IMR-90 (cell line): ENCODE measurements at regions not wholly inside any gene's neighbourhood (a gene's known extent, or its start where the extent isn't known, plus 50 kb on each side); places are given as distances from the start of the nearest gene placed in this dataset.

ENCODE experiments used
- ATAC-seq: fragments of 200-7000 bp; cut with Tn5 transposase; 2 replicates; pipeline ENCODE4 v1.9.1; 2020; ENCODE audit warnings: low read depth, mild to moderate bottlenecking, moderate library complexity
- BruUV-seq: library from RNA; stranded (reverse); fragments of 400-500 nt; replicated peaks from 2 replicates; lab custom pipeline; 2021; lab: Mats Ljungman, UMichigan
- CTCF ChIA-PET: fragments of 300-600 bp; formaldehyde crosslinking; extraction: SDS; loops from one replicate; lab custom pipeline; 2021; ENCODE audit warnings: antibody characterized with exemption; lab: Yijun Ruan, JAX
- POLR2A ChIA-PET: fragments of 300-600 bp; sonication (Branson Sonifier 250); formaldehyde crosslinking; loops from one replicate; lab custom pipeline; 2022; ENCODE audit warnings: antibody characterized with exemption; ENCODE audit not compliant: unreplicated experiment; lab: Charles Lee
- DNase-seq: peaks from one replicate; pipeline ENCODE4 v3.0.0; 2013
- H2AFZ ChIP-seq: replicated peaks from 2 replicates; pipeline ENCODE3; 2013; ENCODE audit warnings: low read length, mild to moderate bottlenecking; ENCODE audit not compliant: poor library complexity
- H2AK5ac ChIP-seq: 2 replicates; pipeline ENCODE4 v1.6.1; 2013; ENCODE audit warnings: low read depth, low read length, inconsistent platforms
- H2AK9ac ChIP-seq: replicated peaks from 2 replicates; pipeline ENCODE3; 2013; ENCODE audit warnings: mild to moderate bottlenecking, low read depth, low read length, moderate library complexity; ENCODE audit not compliant: poor library complexity
- H2BK120ac ChIP-seq: 2 replicates; pipeline ENCODE4 v1.6.1; 2013; ENCODE audit warnings: low read depth, low read length, inconsistent platforms
- H2BK15ac ChIP-seq: 3 replicates; pipeline ENCODE4 v1.6.1; 2013; ENCODE audit warnings: low read depth, low read length, inconsistent platforms
- H2BK20ac ChIP-seq: 2 replicates; pipeline ENCODE4 v1.6.1; 2013; ENCODE audit warnings: low read depth, mild to moderate bottlenecking, inconsistent platforms, low read length, moderate library complexity
- H2BK5ac ChIP-seq: 2 replicates; pipeline ENCODE4 v1.6.1; 2013; ENCODE audit warnings: mild to moderate bottlenecking, low read depth, low read length, inconsistent platforms; ENCODE audit not compliant: poor library complexity, severe bottlenecking
- H3K14ac ChIP-seq: replicated peaks from 2 replicates; pipeline ENCODE4 v1.6.1; 2013; ENCODE audit warnings: low read depth, low read length, inconsistent platforms
- H3K18ac ChIP-seq: 2 replicates; pipeline ENCODE4 v1.6.1; 2013; ENCODE audit warnings: low read depth, low read length, control low read depth
- H3K23ac ChIP-seq: 2 replicates; pipeline ENCODE4 v1.6.1; 2013; ENCODE audit warnings: low read depth, low read length, inconsistent platforms
- H3K27ac ChIP-seq: 2 replicates; pipeline ENCODE4 v1.5.1; 2013; ENCODE audit warnings: mild to moderate bottlenecking, control low read depth, low read length; ENCODE audit not compliant: insufficient read depth
- H3K27me3 ChIP-seq: 2 replicates; pipeline ENCODE4 v1.6.1; 2013; ENCODE audit warnings: low read length; ENCODE audit not compliant: control insufficient read depth, insufficient read depth
- H3K36me3 ChIP-seq: 2 replicates; pipeline ENCODE4 v1.6.1; 2013; ENCODE audit warnings: low read length, mixed read lengths; ENCODE audit not compliant: control insufficient read depth, insufficient read depth
- H3K4ac ChIP-seq: 2 replicates; pipeline ENCODE4 v1.6.1; 2013; ENCODE audit warnings: low read depth, low read length, inconsistent platforms
- H3K4me1 ChIP-seq: 2 replicates; pipeline ENCODE4 v1.6.1; 2013; ENCODE audit warnings: low read length, mixed read lengths; ENCODE audit not compliant: control insufficient read depth, insufficient read depth
- H3K4me2 ChIP-seq: 2 replicates; pipeline ENCODE4 v1.6.1; 2013; ENCODE audit warnings: low read depth, mild to moderate bottlenecking, control low read depth, low read length, moderate library complexity
- H3K4me3 ChIP-seq: 2 replicates; pipeline ENCODE4 v1.5.1; 2013; ENCODE audit warnings: low read depth, mild to moderate bottlenecking, control low read depth, low read length, moderate library complexity; ENCODE audit not compliant: insufficient read depth
- H3K56ac ChIP-seq: 2 replicates; pipeline ENCODE4 v1.6.1; 2013; ENCODE audit warnings: low read length, inconsistent platforms; ENCODE audit not compliant: insufficient read depth; ENCODE audit errors: extremely low read depth
- H3K79me1 ChIP-seq, 2 experiments: 2 replicates each; pipeline ENCODE4 v1.6.1; 2013; ENCODE audit warnings: low read length in 2 of 2, inconsistent platforms in 1 of 2, low read depth in 1 of 2
- H3K9ac ChIP-seq: 2 replicates; pipeline ENCODE4 v1.6.1; 2013; ENCODE audit warnings: low read depth, low read length, control low read depth
- H3K9me1 ChIP-seq: 2 replicates; pipeline ENCODE4 v1.6.1; 2013; ENCODE audit warnings: low read length, inconsistent platforms; ENCODE audit not compliant: insufficient read depth
- H3K9me3 ChIP-seq: 2 replicates; pipeline ENCODE4 v1.6.1; 2013; ENCODE audit warnings: low read length; ENCODE audit not compliant: control insufficient read depth, insufficient read depth
- H4K20me1 ChIP-seq: 2 replicates; pipeline ENCODE4 v1.6.1; 2013; ENCODE audit warnings: low read length, inconsistent platforms; ENCODE audit not compliant: insufficient read depth
- H4K5ac ChIP-seq: 2 replicates; pipeline ENCODE4 v1.6.1; 2013; ENCODE audit warnings: mild to moderate bottlenecking, low read depth, low read length, control low read depth
- H4K8ac ChIP-seq, 2 experiments: 2 replicates each; pipeline ENCODE4 v1.6.1; 2013; ENCODE audit warnings: low read depth in 2 of 2, low read length in 2 of 2, control low read depth in 1 of 2, inconsistent platforms in 1 of 2
- H4K91ac ChIP-seq: 2 replicates; pipeline ENCODE4 v1.6.1; 2013; ENCODE audit warnings: low read depth, low read length, inconsistent platforms; ENCODE audit not compliant: insufficient read depth
- BHLHE40 ChIP-seq: fragments of 150-350 bp; IDR thresholded peaks from 2 replicates; pipeline ENCODE4 v1.6.1; 2016; ENCODE audit warnings: mild to moderate bottlenecking, low read depth, low read length
- CEBPB ChIP-seq: IDR thresholded peaks from 2 replicates; pipeline ENCODE4 v1.6.1; 2012; ENCODE audit warnings: low read depth, low read length, improper control_type of control experiment
- CHD1 ChIP-seq: IDR thresholded peaks from 2 replicates; pipeline ENCODE4 v1.6.1; 2012; ENCODE audit warnings: low read depth, low read length, improper control_type of control experiment
- CTCF ChIP-seq: conservative IDR thresholded peaks from 2 replicates; pipeline ENCODE4 v1.5.1; 2012; ENCODE audit warnings: mild to moderate bottlenecking, low read depth, low read length, improper control_type of control experiment
- FOS ChIP-seq: fragments of 150-350 bp; IDR thresholded peaks from 2 replicates; pipeline ENCODE4 v1.6.1; 2016; ENCODE audit warnings: low read depth, low read length
- MAFK ChIP-seq: IDR thresholded peaks from 2 replicates; pipeline ENCODE4 v1.6.1; 2012; ENCODE audit warnings: low read depth, low read length, improper control_type of control experiment
- MAZ ChIP-seq: IDR thresholded peaks from 2 replicates; pipeline ENCODE4 v1.6.1; 2012; ENCODE audit warnings: low read depth, mild to moderate bottlenecking, low read length, improper control_type of control experiment, moderate library complexity, borderline replicate concordance
- MXI1 ChIP-seq: IDR thresholded peaks from 2 replicates; pipeline ENCODE4 v1.6.1; 2012; ENCODE audit warnings: low read depth, mild to moderate bottlenecking, low read length, moderate library complexity, borderline replicate concordance
- NFE2L2 ChIP-seq: fragments of 150-350 bp; IDR thresholded peaks from 2 replicates; pipeline ENCODE4 v1.6.1; 2016; ENCODE audit warnings: low read depth, mild to moderate bottlenecking, low read length
- POLR2A ChIP-seq: IDR thresholded peaks from 2 replicates; pipeline ENCODE4 v1.6.1; 2012; ENCODE audit warnings: mild to moderate bottlenecking, low read depth, low read length
- RAD21 ChIP-seq: IDR thresholded peaks from 2 replicates; pipeline ENCODE4 v1.6.1; 2012; ENCODE audit warnings: low read length, improper control_type of control experiment
- RCOR1 ChIP-seq: IDR thresholded peaks from 2 replicates; pipeline ENCODE4 v1.6.1; 2012; ENCODE audit warnings: mild to moderate bottlenecking, low read length, improper control_type of control experiment; ENCODE audit not compliant: insufficient replicate concordance
- RFX5 ChIP-seq: IDR thresholded peaks from 2 replicates; pipeline ENCODE4 v1.8.0; 2012; ENCODE audit warnings: low read depth, mild to moderate bottlenecking, low read length, moderate library complexity
- SMC3 ChIP-seq: fragments of 150-350 bp; IDR thresholded peaks from 2 replicates; pipeline ENCODE4 v1.6.1; 2016; ENCODE audit warnings: low read depth, mild to moderate bottlenecking, antibody characterized with exemption, low read length, moderate library complexity
- WGBS, 2 experiments: methylation state at CpG; one replicate each; pipeline versions ENCODE4 v1.1.5 to v1.1.7; 2013; ENCODE audit warnings: missing lambda C conversion rate in 2 of 2; ENCODE audit not compliant: insufficient read length in 1 of 2; ENCODE audit errors: extremely low coverage in 2 of 2; 5-methylcytosine and 5-hydroxymethylcytosine counted together
- dilution Hi-C: fragments of 300-500 bp; cut with HindIII; formaldehyde crosslinking; loops from one replicate; pipeline ENCODE4 v1.14.3; 2018; ENCODE audit warnings: low sequenced_read_pairs; ENCODE audit not compliant: unreplicated experiment
- in situ Hi-C: fragments of 300-500 bp; cut with MboI; formaldehyde crosslinking; loops from 3 replicates; pipeline ENCODE4 v1.14.3; 2019; ENCODE audit warnings: low sequenced_read_pairs, inconsistent platforms, mixed read lengths
- intact Hi-C: fragments of 100-400 bp; cut with micrococcal nuclease; formaldehyde crosslinking; loops from 2 replicates; pipeline ENCODE4 v1.10.0; 2022
- TF ChIP-seq, protein P1 (sequence below): fragments of 150-350 bp; IDR thresholded peaks from 2 replicates; pipeline ENCODE4 v1.6.1; 2016; ENCODE audit warnings: low read depth, mild to moderate bottlenecking, low read length, moderate library complexity, borderline replicate concordance
- TF ChIP-seq, protein P2 (sequence below): fragments of 150-350 bp; IDR thresholded peaks from 2 replicates; pipeline ENCODE4 v1.6.1; 2017; ENCODE audit warnings: mild to moderate bottlenecking, antibody characterized with exemption, low read length, low read depth

DNA sequence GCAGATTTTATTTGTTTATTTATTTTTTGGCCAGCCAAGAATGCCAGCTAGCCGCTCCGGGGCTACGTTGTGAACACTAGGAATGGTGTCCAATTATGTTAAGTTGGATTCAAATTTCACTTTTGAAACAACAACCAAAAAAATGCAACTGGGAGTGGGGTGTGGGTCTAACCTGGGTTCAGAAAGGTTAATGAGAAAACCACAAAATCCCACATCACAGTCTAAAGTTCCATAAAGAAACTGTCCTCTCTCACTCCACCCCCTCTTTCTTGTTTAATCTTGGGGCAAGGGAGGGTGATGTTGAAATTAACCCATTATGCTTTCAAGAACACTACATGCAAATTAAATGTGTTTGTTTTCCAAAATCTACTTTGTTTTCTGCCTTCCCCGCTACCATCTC lies 77.2 kb downstream of the LINC00237 start:
- WGBS, 2 experiments = no CpG with 5 or more reads among the region's 4 CpGs
- no peak overlapping the region for H3K27ac ChIP-seq
- TF ChIP-seq MXI1 = no peak
- TF ChIP-seq, protein P1, sequence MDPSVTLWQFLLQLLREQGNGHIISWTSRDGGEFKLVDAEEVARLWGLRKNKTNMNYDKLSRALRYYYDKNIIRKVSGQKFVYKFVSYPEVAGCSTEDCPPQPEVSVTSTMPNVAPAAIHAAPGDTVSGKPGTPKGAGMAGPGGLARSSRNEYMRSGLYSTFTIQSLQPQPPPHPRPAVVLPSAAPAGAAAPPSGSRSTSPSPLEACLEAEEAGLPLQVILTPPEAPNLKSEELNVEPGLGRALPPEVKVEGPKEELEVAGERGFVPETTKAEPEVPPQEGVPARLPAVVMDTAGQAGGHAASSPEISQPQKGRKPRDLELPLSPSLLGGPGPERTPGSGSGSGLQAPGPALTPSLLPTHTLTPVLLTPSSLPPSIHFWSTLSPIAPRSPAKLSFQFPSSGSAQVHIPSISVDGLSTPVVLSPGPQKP = no peak
- no peak for TF ChIP-seq NFE2L2
- TF ChIP-seq CTCF = no peak
- no peak for TF ChIP-seq FOS
- no peak for TF ChIP-seq RCOR1
- no peak for TF ChIP-seq CEBPB
- no peak for TF ChIP-seq MAZ
- no peak for TF ChIP-seq MAFK
- no peak for TF ChIP-seq SMC3
- TF ChIP-seq POLR2A = no peak
- no peak for TF ChIP-seq BHLHE40
- no peak for TF ChIP-seq RAD21
- TF ChIP-seq RFX5 = no peak
- no peak for TF ChIP-seq CHD1
- TF ChIP-seq, protein P2, sequence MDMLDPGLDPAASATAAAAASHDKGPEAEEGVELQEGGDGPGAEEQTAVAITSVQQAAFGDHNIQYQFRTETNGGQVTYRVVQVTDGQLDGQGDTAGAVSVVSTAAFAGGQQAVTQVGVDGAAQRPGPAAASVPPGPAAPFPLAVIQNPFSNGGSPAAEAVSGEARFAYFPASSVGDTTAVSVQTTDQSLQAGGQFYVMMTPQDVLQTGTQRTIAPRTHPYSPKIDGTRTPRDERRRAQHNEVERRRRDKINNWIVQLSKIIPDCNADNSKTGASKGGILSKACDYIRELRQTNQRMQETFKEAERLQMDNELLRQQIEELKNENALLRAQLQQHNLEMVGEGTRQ = no peak
- H3K27me3 ChIP-seq = no peaks in the 10 kb centered on the region
- H2AK9ac ChIP-seq = no peak overlapping the region
- CTCF ChIA-PET = no interaction called here
- no peak overlapping the region for H2BK15ac ChIP-seq
- no peak overlapping the region for H3K14ac ChIP-seq
- no peak overlapping the region for H2BK20ac ChIP-seq
- no peak overlapping the region for H3K9ac ChIP-seq
- no peak for ATAC-seq
- no peak overlapping the region for H3K4ac ChIP-seq
- H3K23ac ChIP-seq = no peak overlapping the region
- H4K91ac ChIP-seq = no peak overlapping the region
- no peak for DNase-seq
- no peaks in the 10 kb centered on the region for H3K9me1 ChIP-seq
- POLR2A ChIA-PET = no interaction called here
- no peaks in the 10 kb centered on the region for H3K9me3 ChIP-seq
- dilution Hi-C loops = no loop called here
- H4K8ac ChIP-seq = no peak overlapping the region
- H3K36me3 ChIP-seq = no peaks in the 10 kb centered on the region
- H2BK5ac ChIP-seq = no peak overlapping the region
- no peak overlapping the region for H3K56ac ChIP-seq
- H3K4me3 ChIP-seq = no peak overlapping the region
- no peaks in the 10 kb centered on the region for H4K20me1 ChIP-seq
- intact Hi-C loops = no loop called here
- H3K18ac ChIP-seq = no peak overlapping the region
- no TSS peak for BruUV-seq
- no peak overlapping the region for H2AFZ ChIP-seq
- no peaks in the 10 kb centered on the region for H3K4me1 ChIP-seq
- H3K79me1 ChIP-seq = no peaks in the 10 kb centered on the region
- H4K5ac ChIP-seq = no peak overlapping the region
- H2BK120ac ChIP-seq = no peak overlapping the region
- H3K4me2 ChIP-seq = no peak overlapping the region
- H2AK5ac ChIP-seq = no peak overlapping the region
- in situ Hi-C loops = no loop called here
